Brain microvascular endothelial cell (primary cell): ENCODE measurements at regions not wholly inside any gene's neighbourhood (a gene's known extent, or its start where the extent isn't known, plus 50 kb on each side); places are given as distances from the start of the nearest gene placed in this dataset.
"Not testable (repeated sequence)": the region's sequence is repeated elsewhere in the genome, so short reads cannot be mapped to it uniquely, and the experiment has no call there.

Experiments used
- DNase-seq: peaks from one replicate; pipeline ENCODE4 v3.0.0-alpha.2; 2020
- H3K27ac ChIP-seq: fragments of 250-450 bp; sonication (Bioruptor Pico); 2 replicates; pipeline ENCODE4 v1.5.1; 2020; ENCODE audit warnings: mild to moderate bottlenecking, moderate library complexity
- H3K27me3 ChIP-seq: fragments of 250-450 bp; sonication (Bioruptor Pico); replicated peaks from 2 replicates; pipeline ENCODE4 v1.5.1; 2020; ENCODE audit warnings: mild to moderate bottlenecking
- H3K36me3 ChIP-seq: fragments of 250-450 bp; sonication (Bioruptor Pico); replicated peaks from 2 replicates; pipeline ENCODE4 v1.5.1; 2020; ENCODE audit warnings: mild to moderate bottlenecking
- H3K4me3 ChIP-seq: 2 replicates; pipeline ENCODE4 v1.5.1; 2011; ENCODE audit warnings: low read depth, mild to moderate bottlenecking, control low read depth, low read length, moderate library complexity
- in situ Hi-C: cut with HindIII; loops from 2 replicates; pipeline ENCODE4 v1.10.0; 2017; ENCODE audit warnings: low sequenced_read_pairs, low pct_ligation_motif_present
- TF ChIP-seq, protein P1 (sequence below): IDR thresholded peaks from 2 replicates; pipeline ENCODE4 v1.5.1; 2011; ENCODE audit warnings: low read depth, mild to moderate bottlenecking, moderate library complexity, low read length, control low read depth, inconsistent platforms; ENCODE audit errors: missing control alignments

DNA sequence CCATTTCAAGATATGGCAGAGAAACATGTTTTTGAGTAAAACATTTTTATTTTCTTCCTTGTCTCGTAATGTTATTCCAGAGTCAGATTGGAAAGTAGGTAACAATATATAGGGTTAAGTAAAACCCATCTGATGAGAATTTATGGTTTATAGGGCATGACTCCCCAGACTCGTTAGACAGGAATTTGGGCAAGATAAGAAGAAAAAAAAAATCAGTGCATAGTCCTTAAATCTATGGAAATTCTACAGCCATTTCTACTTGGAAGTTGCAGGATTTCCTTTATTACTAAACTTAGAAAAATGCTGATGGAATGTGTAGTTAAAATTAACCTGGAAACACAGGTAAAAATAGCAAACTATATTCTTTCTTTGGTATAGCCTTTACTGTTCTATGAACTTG is 366.1 kb upstream of the MAGEB16 start:
- DNase-seq = no peak
- in situ Hi-C loops = no loop called here
- H3K27ac ChIP-seq = no peak overlapping the region
- H3K4me3 ChIP-seq = no peak overlapping the region
- no peaks in the 10 kb centered on the region for H3K36me3 ChIP-seq
- TF ChIP-seq, protein P1, sequence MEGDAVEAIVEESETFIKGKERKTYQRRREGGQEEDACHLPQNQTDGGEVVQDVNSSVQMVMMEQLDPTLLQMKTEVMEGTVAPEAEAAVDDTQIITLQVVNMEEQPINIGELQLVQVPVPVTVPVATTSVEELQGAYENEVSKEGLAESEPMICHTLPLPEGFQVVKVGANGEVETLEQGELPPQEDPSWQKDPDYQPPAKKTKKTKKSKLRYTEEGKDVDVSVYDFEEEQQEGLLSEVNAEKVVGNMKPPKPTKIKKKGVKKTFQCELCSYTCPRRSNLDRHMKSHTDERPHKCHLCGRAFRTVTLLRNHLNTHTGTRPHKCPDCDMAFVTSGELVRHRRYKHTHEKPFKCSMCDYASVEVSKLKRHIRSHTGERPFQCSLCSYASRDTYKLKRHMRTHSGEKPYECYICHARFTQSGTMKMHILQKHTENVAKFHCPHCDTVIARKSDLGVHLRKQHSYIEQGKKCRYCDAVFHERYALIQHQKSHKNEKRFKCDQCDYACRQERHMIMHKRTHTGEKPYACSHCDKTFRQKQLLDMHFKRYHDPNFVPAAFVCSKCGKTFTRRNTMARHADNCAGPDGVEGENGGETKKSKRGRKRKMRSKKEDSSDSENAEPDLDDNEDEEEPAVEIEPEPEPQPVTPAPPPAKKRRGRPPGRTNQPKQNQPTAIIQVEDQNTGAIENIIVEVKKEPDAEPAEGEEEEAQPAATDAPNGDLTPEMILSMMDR = no peak
- H3K27me3 ChIP-seq = no peaks in the 10 kb centered on the region

DNA sequence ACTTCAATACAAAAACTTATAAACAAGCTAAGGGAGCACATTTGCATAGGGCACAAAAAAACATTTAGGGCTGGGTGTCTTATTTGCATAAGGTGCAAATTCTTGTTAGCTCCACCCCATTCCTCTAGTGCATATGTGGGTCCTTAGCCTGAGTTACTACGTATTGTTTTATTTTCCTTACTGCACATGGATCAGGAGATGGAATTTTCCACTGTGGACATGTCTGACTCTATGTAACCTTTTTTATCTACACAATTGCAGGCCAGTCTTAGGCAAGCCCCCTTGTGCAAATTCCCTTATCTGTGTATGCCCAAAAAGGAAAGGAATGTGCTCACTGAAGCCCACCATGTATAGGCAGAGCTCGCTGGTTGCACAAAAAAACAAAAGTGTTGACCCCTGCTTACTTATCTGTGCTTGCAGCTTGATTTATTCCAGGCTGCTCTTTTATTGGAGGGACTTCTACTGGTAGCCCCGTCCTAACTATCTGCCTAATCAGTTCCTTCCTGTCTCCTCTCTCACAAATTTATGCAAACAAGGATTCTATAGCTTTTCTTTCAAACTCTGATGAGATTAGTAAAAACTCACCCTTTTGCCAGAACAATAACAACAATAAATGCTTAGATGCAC is 359.0 kb upstream of the MAGEB16 start:
- TF ChIP-seq, protein P1 = no peak
- no peak for DNase-seq
- Histone ChIP-seq H3K36me3 (no peaks in the 10 kb centered on the region), H3K27me3 (no peaks in the 10 kb centered on the region), H3K4me3 (no peak overlapping the region), H3K27ac (no peak overlapping the region)
- in situ Hi-C loops = no loop called here

DNA sequence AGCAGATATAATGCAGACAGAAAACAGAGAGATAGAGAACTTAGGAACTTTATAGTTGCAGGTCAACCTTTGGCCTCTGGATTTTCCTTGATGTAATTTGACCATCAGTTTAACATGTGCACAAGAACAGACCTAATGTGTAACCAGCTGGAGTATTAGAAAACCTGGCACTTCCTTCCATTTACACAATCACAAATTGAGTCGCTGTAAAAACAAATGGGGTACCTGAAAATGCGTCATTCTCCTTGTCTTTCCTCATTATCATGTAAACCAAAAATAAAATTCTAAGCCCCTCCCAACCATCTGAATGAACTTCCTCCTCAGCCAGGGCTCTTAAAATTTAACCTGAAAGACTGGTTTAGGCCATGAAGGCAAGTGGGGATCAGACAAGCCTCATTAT is 358.4 kb upstream of the MAGEB16 start:
- TF ChIP-seq, protein P1 = no peak
- H3K4me3 ChIP-seq = no peak overlapping the region
- H3K27me3 ChIP-seq = no peaks in the 10 kb centered on the region
- no peaks in the 10 kb centered on the region for H3K36me3 ChIP-seq
- no peak for DNase-seq
- in situ Hi-C loops = no loop called here
- no peak overlapping the region for H3K27ac ChIP-seq

DNA sequence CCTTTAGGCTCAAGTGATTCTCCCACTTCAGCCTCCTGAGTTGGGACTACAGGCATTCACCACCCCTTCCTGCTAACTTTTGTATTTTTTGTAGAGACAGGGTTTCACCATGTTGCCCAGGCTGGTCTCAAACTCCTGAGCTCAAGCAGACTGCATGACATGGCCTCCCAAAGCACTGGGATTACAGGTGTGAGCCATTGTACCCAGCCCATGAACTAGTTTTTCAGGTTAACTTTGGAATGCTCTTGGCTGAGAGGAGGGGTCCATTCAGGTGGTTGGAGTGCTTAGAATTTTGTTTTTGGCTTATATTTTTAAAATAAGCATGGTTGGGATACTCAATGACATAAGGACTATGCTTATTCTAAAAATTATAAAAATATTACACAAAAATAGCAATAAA is 355.7 kb upstream of the MAGEB16 start:
- in situ Hi-C loops = no loop called here
- TF ChIP-seq, protein P1 = no peak
- Histone ChIP-seq H3K36me3 (no peaks in the 10 kb centered on the region), H3K4me3 (no peak overlapping the region), H3K27ac (no peak overlapping the region), H3K27me3 (no peaks in the 10 kb centered on the region)
- no peak for DNase-seq

DNA sequence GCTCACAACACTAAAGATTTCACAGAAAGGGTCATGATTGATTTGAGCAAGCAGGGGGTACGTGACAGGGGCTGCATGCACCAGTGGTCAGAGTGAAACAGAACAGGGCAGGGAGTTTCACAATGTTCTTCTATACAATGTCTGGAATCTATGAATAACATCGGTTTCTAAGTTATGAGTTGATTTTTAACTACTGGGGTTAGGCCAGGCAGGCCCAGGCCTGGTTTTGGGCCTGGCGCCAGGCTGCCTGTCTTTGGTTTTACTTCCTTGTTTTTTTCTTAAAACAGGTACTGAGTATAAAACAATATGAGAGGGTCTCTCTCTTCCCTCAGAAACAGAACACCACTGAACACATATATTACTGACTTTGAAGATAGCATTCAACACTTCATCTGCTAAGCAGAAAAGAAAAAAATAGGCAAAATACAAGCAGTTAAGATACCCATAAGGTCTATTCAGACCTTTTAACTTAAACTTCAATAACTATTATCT is 355.0 kb upstream of the MAGEB16 start:
- in situ Hi-C loops, H3K4me3 ChIP-seq, H3K27me3 ChIP-seq, DNase-seq, H3K36me3 ChIP-seq, H3K27ac ChIP-seq: not testable (repeated sequence)

DNA sequence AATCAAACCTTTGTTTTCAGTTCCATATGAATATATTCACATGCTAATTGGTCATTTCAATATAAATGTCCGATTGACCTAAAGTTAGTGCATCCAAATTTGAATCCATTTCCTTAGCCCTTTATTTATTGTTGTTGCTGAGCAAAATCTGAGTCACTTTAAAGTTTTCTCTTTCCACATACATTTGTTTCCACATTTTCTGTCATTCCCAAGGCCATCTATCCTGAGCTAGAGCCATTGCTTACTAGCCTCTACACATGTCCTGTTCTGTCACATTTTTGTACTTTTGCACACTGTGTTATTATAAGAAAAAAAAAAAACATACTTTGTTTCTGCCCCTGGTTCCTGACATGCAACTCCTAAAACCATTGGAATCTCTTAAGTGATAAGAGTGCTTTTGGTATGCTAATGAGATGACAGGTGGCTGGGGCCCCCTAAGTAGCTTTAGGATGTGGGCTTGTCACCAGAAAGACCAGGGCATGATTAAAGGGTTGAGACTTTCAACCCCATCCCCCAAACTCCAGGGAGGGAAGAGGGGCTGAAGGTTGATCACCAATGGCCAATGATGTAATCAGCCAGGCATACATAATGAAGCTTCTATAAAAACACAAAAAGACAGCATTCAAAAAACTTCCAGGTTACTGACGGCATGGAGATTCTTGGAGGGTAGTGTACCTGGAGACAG is 353.3 kb upstream of the MAGEB16 start:
- Histone ChIP-seq H3K36me3 (no peaks in the 10 kb centered on the region), H3K4me3 (no peak overlapping the region), H3K27me3 (no peaks in the 10 kb centered on the region), H3K27ac (no peak overlapping the region)
- TF ChIP-seq, protein P1 = no peak
- no peak for DNase-seq
- in situ Hi-C loops = no loop called here
